Endothelial cell (in vitro differentiated cells): ENCODE measurements at regions not wholly inside any gene's neighbourhood (a gene's known extent, or its start where the extent isn't known, plus 50 kb on each side); places are given as distances from the start of the nearest gene placed in this dataset.

Experiments
- DNase-seq: peaks from one replicate; pipeline ENCODE4 v3.0.0; 2021; ENCODE audit warnings: low spot score
- H3K27ac Mint-ChIP-seq: one replicate; pipeline ENCODE4 v1.8.0; 2021; ENCODE audit warnings: mixed read lengths, inconsistent platforms; ENCODE audit not compliant: unreplicated experiment
- H3K27me3 Mint-ChIP-seq: one replicate; pipeline ENCODE4 v1.8.0; 2021; ENCODE audit warnings: mild to moderate bottlenecking, moderate library complexity, mixed read lengths, inconsistent platforms; ENCODE audit not compliant: unreplicated experiment
- H3K36me3 Mint-ChIP-seq: one replicate; pipeline ENCODE4 v1.8.0; 2021; ENCODE audit warnings: mild to moderate bottlenecking, low read depth, mixed read lengths, inconsistent platforms; ENCODE audit not compliant: unreplicated experiment
- H3K4me1 Mint-ChIP-seq: one replicate; pipeline ENCODE4 v1.8.0; 2021; ENCODE audit warnings: mild to moderate bottlenecking, mixed read lengths, inconsistent platforms; ENCODE audit not compliant: unreplicated experiment
- H3K4me3 Mint-ChIP-seq: one replicate; pipeline ENCODE4 v1.8.0; 2021; ENCODE audit warnings: mild to moderate bottlenecking, mixed read lengths, inconsistent platforms; ENCODE audit not compliant: unreplicated experiment
- H3K9me3 Mint-ChIP-seq: one replicate; pipeline ENCODE4 v1.8.0; 2021; ENCODE audit warnings: mixed read lengths, inconsistent platforms; ENCODE audit not compliant: unreplicated experiment
- TF ChIP-seq, protein P1 (sequence below): fragments of 200-600 bp; sonication (generic); IDR thresholded peaks from one replicate; pipeline ENCODE4 v1.5.0; 2021; ENCODE audit warnings: antibody characterized with exemption; ENCODE audit not compliant: unreplicated experiment

DNA sequence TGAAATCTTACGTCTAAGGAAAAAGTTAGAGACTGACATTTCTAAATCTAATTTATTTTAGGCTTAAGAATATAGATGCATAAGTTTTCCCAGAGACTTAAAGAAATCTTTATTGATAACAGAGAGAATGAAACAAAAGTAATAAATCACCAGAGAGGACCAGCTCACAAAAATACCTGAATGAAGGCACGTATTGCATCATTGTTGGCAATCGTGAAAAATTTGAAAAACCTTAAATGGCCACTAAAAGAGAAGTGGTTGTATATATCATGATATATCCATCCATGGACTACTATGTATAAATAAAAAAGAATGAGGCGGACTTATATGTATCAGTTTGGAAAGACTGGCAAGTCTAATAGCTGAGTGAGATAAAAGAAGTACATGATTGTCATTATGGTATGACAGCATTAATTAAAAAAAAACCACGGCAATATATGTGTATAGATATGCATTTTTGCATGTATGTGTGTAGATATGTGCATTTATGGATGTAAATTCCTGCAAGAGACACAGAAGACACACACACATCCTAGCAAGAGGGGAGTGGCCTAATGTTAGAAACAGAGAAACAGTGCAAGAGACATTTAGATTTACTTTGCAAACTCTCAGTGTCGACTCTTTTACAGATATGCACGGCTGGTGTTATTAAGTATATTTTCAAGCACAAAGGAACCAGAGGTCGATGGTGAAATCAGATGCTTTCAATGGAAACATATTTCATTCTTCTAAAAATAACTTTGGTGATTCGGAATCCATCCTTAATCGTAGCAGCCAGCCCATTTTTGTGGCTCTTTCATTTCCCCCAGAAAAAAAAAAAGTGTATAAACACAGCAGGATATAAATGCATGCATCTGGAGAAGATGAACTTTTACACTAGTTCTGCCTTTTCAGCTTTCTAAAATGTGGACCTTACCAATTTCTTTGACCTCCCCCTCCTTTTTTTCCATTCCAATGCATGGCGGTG, 156.1 kb upstream of the SALL4 start:
- H3K4me3 Mint-ChIP-seq = no peak overlapping the region
- H3K27me3 Mint-ChIP-seq = peaks cover 1% of the 10 kb centered on the region
- TF ChIP-seq, protein P1, sequence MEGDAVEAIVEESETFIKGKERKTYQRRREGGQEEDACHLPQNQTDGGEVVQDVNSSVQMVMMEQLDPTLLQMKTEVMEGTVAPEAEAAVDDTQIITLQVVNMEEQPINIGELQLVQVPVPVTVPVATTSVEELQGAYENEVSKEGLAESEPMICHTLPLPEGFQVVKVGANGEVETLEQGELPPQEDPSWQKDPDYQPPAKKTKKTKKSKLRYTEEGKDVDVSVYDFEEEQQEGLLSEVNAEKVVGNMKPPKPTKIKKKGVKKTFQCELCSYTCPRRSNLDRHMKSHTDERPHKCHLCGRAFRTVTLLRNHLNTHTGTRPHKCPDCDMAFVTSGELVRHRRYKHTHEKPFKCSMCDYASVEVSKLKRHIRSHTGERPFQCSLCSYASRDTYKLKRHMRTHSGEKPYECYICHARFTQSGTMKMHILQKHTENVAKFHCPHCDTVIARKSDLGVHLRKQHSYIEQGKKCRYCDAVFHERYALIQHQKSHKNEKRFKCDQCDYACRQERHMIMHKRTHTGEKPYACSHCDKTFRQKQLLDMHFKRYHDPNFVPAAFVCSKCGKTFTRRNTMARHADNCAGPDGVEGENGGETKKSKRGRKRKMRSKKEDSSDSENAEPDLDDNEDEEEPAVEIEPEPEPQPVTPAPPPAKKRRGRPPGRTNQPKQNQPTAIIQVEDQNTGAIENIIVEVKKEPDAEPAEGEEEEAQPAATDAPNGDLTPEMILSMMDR = no peak
- no peaks in the 10 kb centered on the region for H3K36me3 Mint-ChIP-seq
- H3K27ac Mint-ChIP-seq = peak overlapping the region; percentile 16
- DNase-seq = no peak
- H3K9me3 Mint-ChIP-seq = no peaks in the 10 kb centered on the region
- peaks cover 18% of the 10 kb centered on the region for H3K4me1 Mint-ChIP-seq

DNA sequence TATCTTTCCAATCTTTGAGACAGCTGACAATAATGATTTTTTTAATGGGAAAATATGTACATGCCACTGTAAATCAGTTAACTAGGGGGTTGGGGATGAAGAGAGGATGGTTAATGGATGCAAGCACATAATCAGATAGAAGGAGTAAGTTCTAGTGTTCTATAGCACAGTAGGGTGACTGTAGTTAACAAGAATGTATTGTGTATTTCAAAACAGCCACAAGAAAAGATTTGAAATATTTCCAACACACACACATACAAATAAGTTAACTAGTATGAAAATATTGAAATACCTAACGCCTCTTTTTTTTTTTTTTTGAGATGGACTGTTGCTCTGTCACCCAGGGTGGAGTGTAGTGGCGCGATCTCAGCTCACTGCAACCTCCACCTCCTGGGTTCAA, 153.4 kb upstream of the SALL4 start:
- H3K9me3 Mint-ChIP-seq = no peaks in the 10 kb centered on the region
- H3K27me3 Mint-ChIP-seq = peaks cover 1% of the 10 kb centered on the region
- DNase-seq = no peak
- no peak overlapping the region for H3K27ac Mint-ChIP-seq
- H3K4me3 Mint-ChIP-seq = no peak overlapping the region
- H3K4me1 Mint-ChIP-seq = peaks cover 18% of the 10 kb centered on the region
- H3K36me3 Mint-ChIP-seq = no peaks in the 10 kb centered on the region
- TF ChIP-seq, protein P1 = no peak

DNA sequence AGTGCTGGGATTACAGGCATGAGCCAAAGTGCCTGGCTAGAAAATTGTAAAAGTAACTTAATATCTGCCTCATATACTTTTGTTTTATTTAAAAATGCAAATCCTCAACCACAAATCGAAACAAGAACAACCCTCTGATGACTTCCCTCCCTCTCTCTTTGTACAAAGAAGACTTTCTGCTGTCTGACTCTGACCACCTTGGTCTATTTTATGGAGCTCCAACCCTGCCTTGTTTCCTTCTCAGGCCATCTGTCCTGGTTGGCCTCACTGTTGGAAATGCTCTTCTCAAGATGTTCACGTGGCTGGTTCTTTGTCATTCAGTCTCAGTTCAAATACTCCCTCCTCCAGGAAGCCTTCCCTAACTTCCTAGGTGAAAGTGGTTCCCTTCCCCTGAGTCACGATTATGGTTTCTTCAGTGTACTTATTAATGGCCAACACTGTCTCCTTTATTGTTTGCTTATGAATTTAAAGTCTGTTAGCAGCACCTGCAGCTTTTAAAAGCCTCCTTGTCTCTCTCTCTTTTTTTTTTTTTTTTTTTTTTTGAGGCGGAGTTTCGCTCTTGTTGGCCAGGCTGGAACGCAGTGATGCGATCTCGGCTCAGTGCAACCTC, 151.5 kb upstream of the SALL4 start:
- DNase-seq = no peak
- peak overlapping the region; percentile 49 for H3K27ac Mint-ChIP-seq
- H3K36me3 Mint-ChIP-seq = no peaks in the 10 kb centered on the region
- no peak overlapping the region for H3K4me3 Mint-ChIP-seq
- peaks cover 7% of the 10 kb centered on the region for H3K4me1 Mint-ChIP-seq
- H3K27me3 Mint-ChIP-seq = no peaks in the 10 kb centered on the region
- no peaks in the 10 kb centered on the region for H3K9me3 Mint-ChIP-seq
- TF ChIP-seq, protein P1 = no peak

DNA sequence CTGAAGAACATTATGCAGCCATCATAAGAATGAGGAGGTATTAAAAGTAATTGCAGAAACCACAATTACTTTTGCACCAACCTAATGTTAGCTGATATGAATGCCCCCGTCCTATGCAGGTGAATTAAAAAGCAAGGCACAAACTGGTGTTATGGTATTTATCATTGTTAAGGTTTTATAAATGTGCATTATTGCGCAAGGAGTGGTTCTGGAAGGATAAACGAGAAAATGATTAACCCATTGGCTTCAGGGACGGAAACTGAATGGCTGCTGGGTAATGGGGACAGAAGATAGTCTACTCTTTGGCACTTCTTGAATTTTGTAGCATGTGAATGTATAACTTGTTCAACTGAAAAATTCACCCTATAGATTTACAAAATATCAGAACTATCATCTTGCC, 148.6 kb upstream of the SALL4 start:
- H3K27me3 Mint-ChIP-seq = no peaks in the 10 kb centered on the region
- no peak for DNase-seq
- no peak overlapping the region for H3K27ac Mint-ChIP-seq
- H3K4me1 Mint-ChIP-seq = no peaks in the 10 kb centered on the region
- H3K4me3 Mint-ChIP-seq = no peak overlapping the region
- H3K36me3 Mint-ChIP-seq = no peaks in the 10 kb centered on the region
- TF ChIP-seq, protein P1 = no peak
- no peaks in the 10 kb centered on the region for H3K9me3 Mint-ChIP-seq

DNA sequence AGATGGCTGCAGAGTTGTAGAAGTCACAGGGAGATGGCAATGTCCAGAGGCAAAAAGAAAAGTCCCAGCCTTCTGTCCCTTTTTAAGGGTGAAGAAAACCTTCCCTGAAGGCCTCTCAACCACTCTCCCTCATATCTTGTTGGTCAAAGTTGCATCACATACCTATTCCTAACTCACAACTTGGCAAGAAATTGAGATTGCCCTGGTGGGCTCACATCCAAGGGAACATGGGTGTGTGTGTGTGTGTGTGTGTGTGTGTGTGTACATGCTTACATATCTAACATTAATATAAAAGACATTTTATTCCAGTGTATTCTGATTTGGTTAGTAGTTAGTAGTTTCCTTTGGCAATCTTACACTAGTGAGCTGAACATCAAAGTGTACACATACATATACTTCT, 144.3 kb upstream of the SALL4 start:
- no peaks in the 10 kb centered on the region for H3K27me3 Mint-ChIP-seq
- no peaks in the 10 kb centered on the region for H3K9me3 Mint-ChIP-seq
- H3K36me3 Mint-ChIP-seq = no peaks in the 10 kb centered on the region
- TF ChIP-seq, protein P1 = no peak
- H3K4me1 Mint-ChIP-seq = no peaks in the 10 kb centered on the region
- H3K4me3 Mint-ChIP-seq = no peak overlapping the region
- DNase-seq = no peak
- no peak overlapping the region for H3K27ac Mint-ChIP-seq
